Astrocyte (in vitro differentiated cells and primary cell): ENCODE measurements at regions not wholly inside any gene's neighbourhood (a gene's known extent, or its start where the extent isn't known, plus 50 kb on each side); places are given as distances from the start of the nearest gene placed in this dataset.

Experiments
- CTCF ChIP-seq: IDR thresholded peaks from 2 replicates; pipeline ENCODE4 v1.5.1; 2011; ENCODE audit warnings: low read depth, mild to moderate bottlenecking, inconsistent platforms, low read length, moderate library complexity; ENCODE audit not compliant: insufficient read depth
- EZH2 ChIP-seq: IDR thresholded peaks from 2 replicates; pipeline ENCODE4 v1.6.1; 2012; ENCODE audit warnings: mild to moderate bottlenecking, low read length, inconsistent platforms; ENCODE audit not compliant: insufficient read depth

- TF ChIP-seq EZH2: no peak
- TF ChIP-seq CTCF: no peak
Observed at GRCh38 chr4:54386693-54387092, 157.6 kb downstream of the PDGFRA start.
